Smooth muscle cell (in vitro differentiated cells): ENCODE measurements at regions not wholly inside any gene's neighbourhood (a gene's known extent, or its start where the extent isn't known, plus 50 kb on each side); places are given as distances from the start of the nearest gene placed in this dataset.

Experiments
- DNase-seq: peaks from one replicate; lab custom pipeline; 2025; ENCODE audit not compliant: unreplicated experiment; lab: John Stamatoyannopoulos, UW
- H2AFZ ChIP-seq: fragments of 200-600 bp; sonication (generic); 2 replicates; pipeline ENCODE4 v1.6.0; 2016; ENCODE audit warnings: antibody characterized with exemption, low read depth, mild to moderate bottlenecking
- H3F3A ChIP-seq: fragments of 200-600 bp; sonication (generic); 2 replicates; pipeline ENCODE4 v1.6.0; 2017; ENCODE audit warnings: antibody characterized with exemption, low read depth
- H3K27ac ChIP-seq: fragments of 200-600 bp; sonication (generic); 2 replicates; pipeline ENCODE4 v1.5.1; 2016; ENCODE audit warnings: low read depth, mild to moderate bottlenecking
- H3K27me3 ChIP-seq: fragments of 200-600 bp; sonication (generic); 2 replicates; pipeline ENCODE4 v1.6.1; 2016; ENCODE audit warnings: low read depth, mild to moderate bottlenecking
- H3K36me3 ChIP-seq: fragments of 200-600 bp; sonication (generic); 2 replicates; pipeline ENCODE4 v1.5.1; 2016; ENCODE audit warnings: low read depth
- H3K4me1 ChIP-seq: fragments of 200-600 bp; sonication (generic); 2 replicates; pipeline ENCODE4 v1.5.1; 2016; ENCODE audit warnings: low read depth
- H3K4me2 ChIP-seq: fragments of 200-600 bp; sonication (generic); 2 replicates; pipeline ENCODE4 v1.6.0; 2016; ENCODE audit warnings: mild to moderate bottlenecking
- H3K4me3 ChIP-seq: fragments of 200-600 bp; sonication (generic); 2 replicates; pipeline ENCODE4 v1.5.1; 2016; ENCODE audit warnings: mild to moderate bottlenecking
- H3K79me2 ChIP-seq: fragments of 200-600 bp; sonication (generic); 2 replicates; pipeline ENCODE4 v1.6.0; 2016; ENCODE audit warnings: low read depth, mild to moderate bottlenecking
- H3K9ac ChIP-seq: fragments of 200-600 bp; sonication (generic); 2 replicates; pipeline ENCODE4 v1.6.0; 2016; ENCODE audit warnings: low read depth
- H3K9me3 ChIP-seq: fragments of 200-600 bp; sonication (generic); replicated peaks from 2 replicates; pipeline ENCODE4 v1.5.1; 2016; ENCODE audit warnings: low read depth
- H4K20me1 ChIP-seq: fragments of 200-600 bp; sonication (generic); 2 replicates; pipeline ENCODE4 v1.6.0; 2016; ENCODE audit warnings: low read depth
- CTCF ChIP-seq: fragments of 200-600 bp; sonication (generic); IDR thresholded peaks from 2 replicates; pipeline ENCODE4 v1.5.1; 2017; ENCODE audit warnings: borderline replicate concordance, mild to moderate bottlenecking, antibody characterized with exemption; ENCODE audit not compliant: insufficient read depth, poor library complexity, severe bottlenecking
- WGBS: methylation state at CpG from one replicate; pipeline ENCODE4 v1.1.7; 2016; ENCODE audit warnings: low lambda C conversion rate; 5-methylcytosine and 5-hydroxymethylcytosine counted together

GRCh38 chr2:212935752-212936151 is 215.7 kb downstream of the IKZF2 start:
- Histone ChIP-seq H3K4me1 (peaks cover 9% of the 10 kb centered on the region), H3K36me3 (no peaks in the 10 kb centered on the region), H4K20me1 (no peaks in the 10 kb centered on the region), H3K9ac (no peak overlapping the region), H3K79me2 (no peaks in the 10 kb centered on the region), H2AFZ (no peak overlapping the region), H3K27ac (no peak overlapping the region), H3K4me3 (no peak overlapping the region), H3K27me3 (no peaks in the 10 kb centered on the region), H3F3A (no peaks in the 10 kb centered on the region), H3K4me2 (no peak overlapping the region), H3K9me3 (no peaks in the 10 kb centered on the region)
- DNase-seq, result no peak
- 90% methylated on average over 4 of the region's 4 CpGs for WGBS
- TF ChIP-seq CTCF, result no peak

- Histone ChIP-seq H3K36me3 (no peaks in the 10 kb centered on the region), H3F3A (no peaks in the 10 kb centered on the region), H3K9me3 (no peaks in the 10 kb centered on the region), H4K20me1 (no peaks in the 10 kb centered on the region), H3K27ac (no peak overlapping the region), H3K4me2 (no peak overlapping the region), H3K4me1 (peaks cover 15% of the 10 kb centered on the region), H3K79me2 (no peaks in the 10 kb centered on the region), H2AFZ (no peak overlapping the region), H3K27me3 (no peaks in the 10 kb centered on the region), H3K4me3 (no peak overlapping the region), H3K9ac (no peak overlapping the region)
- DNase-seq, result no peak
- WGBS, result 91% methylated on average over 5 of the region's 5 CpGs
- TF ChIP-seq CTCF, result no peak
Measured at GRCh38 chr2:212931271-212931670, 220.1 kb downstream of the IKZF2 start.

- no peak overlapping the region for H3K9ac ChIP-seq
- H3K4me1 ChIP-seq, result peaks cover 15% of the 10 kb centered on the region
- H3K9me3 ChIP-seq, result no peaks in the 10 kb centered on the region
- 86% methylated on average over 1 of the region's 1 CpG for WGBS
- H2AFZ ChIP-seq, result no peak overlapping the region
- H3F3A ChIP-seq, result no peaks in the 10 kb centered on the region
- TF ChIP-seq CTCF, result no peak
- no peak overlapping the region for H3K27ac ChIP-seq
- H3K27me3 ChIP-seq, result no peaks in the 10 kb centered on the region
- no peaks in the 10 kb centered on the region for H4K20me1 ChIP-seq
- no peak overlapping the region for H3K4me2 ChIP-seq
- H3K4me3 ChIP-seq, result no peak overlapping the region
- DNase-seq, result no peak
- no peaks in the 10 kb centered on the region for H3K79me2 ChIP-seq
- H3K36me3 ChIP-seq, result no peaks in the 10 kb centered on the region
Measured at GRCh38 chr2:212930556-212931260, 220.7 kb downstream of the IKZF2 start.

- Histone ChIP-seq H3K27ac (no peak overlapping the region), H2AFZ (no peak overlapping the region), H3K4me1 (peaks cover 15% of the 10 kb centered on the region), H4K20me1 (no peaks in the 10 kb centered on the region), H3K4me3 (no peak overlapping the region), H3K9ac (no peak overlapping the region), H3K9me3 (no peaks in the 10 kb centered on the region), H3K4me2 (no peak overlapping the region), H3F3A (no peaks in the 10 kb centered on the region), H3K36me3 (no peaks in the 10 kb centered on the region), H3K27me3 (no peaks in the 10 kb centered on the region), H3K79me2 (no peaks in the 10 kb centered on the region)
- no peak for TF ChIP-seq CTCF
- no peak for DNase-seq
- WGBS, result 91% methylated on average over 3 of the region's 3 CpGs
Measured at GRCh38 chr2:212929971-212930370, 221.4 kb downstream of the IKZF2 start.
